GM23338 (cell line): ENCODE measurements at regions not wholly inside any gene's neighbourhood (a gene's known extent, or its start where the extent isn't known, plus 50 kb on each side); places are given as distances from the start of the nearest gene placed in this dataset.

Source experiments
- ATAC-seq: fragments of 200-7000 bp; cut with Tn5 transposase; 3 replicates; pipeline ENCODE4 v1.9.1; 2020
- DNase-seq: peaks from one replicate; pipeline ENCODE4 v3.0.0-alpha.2; 2015; ENCODE audit warnings: low spot score
- H2AFZ ChIP-seq: fragments of 200-600 bp; sonication (generic); 2 replicates; pipeline ENCODE4 v1.8.0; 2016; ENCODE audit warnings: antibody characterized with exemption, mild to moderate bottlenecking, moderate library complexity
- H3F3A ChIP-seq: fragments of 200-600 bp; sonication (generic); replicated peaks from 2 replicates; pipeline ENCODE4 v1.8.0; 2017; ENCODE audit warnings: antibody characterized with exemption, mixed run types, low read depth
- H3K27ac ChIP-seq: fragments of 200-600 bp; sonication (generic); 2 replicates; pipeline ENCODE4 v1.6.1; 2016; ENCODE audit warnings: low read depth
- H3K27me3 ChIP-seq: fragments of 200-600 bp; sonication (generic); 2 replicates; pipeline ENCODE4 v1.8.0; 2016; ENCODE audit warnings: mild to moderate bottlenecking, mixed run types, moderate library complexity; ENCODE audit not compliant: insufficient read depth
- H3K36me3 ChIP-seq: fragments of 200-600 bp; sonication (generic); 2 replicates; pipeline ENCODE4 v1.8.0; 2016; ENCODE audit warnings: mild to moderate bottlenecking; ENCODE audit not compliant: insufficient read depth
- H3K4me1 ChIP-seq: fragments of 200-600 bp; sonication (generic); 2 replicates; pipeline ENCODE4 v1.8.0; 2016; ENCODE audit warnings: mild to moderate bottlenecking, moderate library complexity; ENCODE audit not compliant: insufficient read depth
- H3K4me2 ChIP-seq: fragments of 200-600 bp; sonication (generic); 2 replicates; pipeline ENCODE4 v1.7.1; 2017; ENCODE audit warnings: mixed run types
- H3K4me3 ChIP-seq: fragments of 200-600 bp; sonication (generic); 2 replicates; pipeline ENCODE4 v1.6.1; 2016; ENCODE audit warnings: mixed run types
- H3K79me2 ChIP-seq: fragments of 200-600 bp; sonication (generic); replicated peaks from 2 replicates; pipeline ENCODE4 v1.8.0; 2017; ENCODE audit warnings: mild to moderate bottlenecking; ENCODE audit not compliant: insufficient read depth
- H3K9me2 ChIP-seq: fragments of 200-600 bp; sonication (generic); 2 replicates; pipeline ENCODE4 v1.8.0; 2017; ENCODE audit not compliant: insufficient read depth
- H4K20me1 ChIP-seq: fragments of 200-600 bp; sonication (generic); replicated peaks from 2 replicates; pipeline ENCODE4 v1.8.0; 2017; ENCODE audit warnings: mild to moderate bottlenecking; ENCODE audit not compliant: insufficient read depth
- H3K27ac Mint-ChIP-seq: 2 replicates; pipeline ENCODE4 v1.8.0; 2020; ENCODE audit warnings: inconsistent platforms, mild to moderate bottlenecking, moderate library complexity, mixed read lengths
- H3K27me3 Mint-ChIP-seq: 3 replicates; pipeline ENCODE4 v1.8.0; 2022; ENCODE audit warnings: low read depth, mild to moderate bottlenecking, moderate library complexity, mixed read lengths, inconsistent platforms; ENCODE audit not compliant: insufficient read depth, poor library complexity
- H3K36me3 Mint-ChIP-seq: 3 replicates; pipeline ENCODE4 v1.8.0; 2021; ENCODE audit warnings: low read depth, mild to moderate bottlenecking, inconsistent platforms, moderate library complexity, mixed read lengths
- H3K4me1 Mint-ChIP-seq: 3 replicates; pipeline ENCODE4 v1.8.0; 2020; ENCODE audit warnings: mild to moderate bottlenecking, inconsistent platforms, mixed read lengths
- H3K4me3 Mint-ChIP-seq: 3 replicates; pipeline ENCODE4 v1.8.0; 2021; ENCODE audit warnings: moderate library complexity, mild to moderate bottlenecking, inconsistent platforms, mixed read lengths
- H3K9me3 Mint-ChIP-seq: 3 replicates; pipeline ENCODE4 v1.8.0; 2020; ENCODE audit warnings: moderate library complexity, mild to moderate bottlenecking, inconsistent platforms, mixed read lengths
- CREB1 ChIP-seq: fragments of 250-450 bp; sonication (Bioruptor Pico); IDR thresholded peaks from 2 replicates; pipeline ENCODE4 v1.5.0; 2020; ENCODE audit warnings: low read depth, mild to moderate bottlenecking, moderate library complexity
- EZH2 ChIP-seq: fragments of 200-600 bp; sonication (generic); IDR thresholded peaks from one replicate; pipeline ENCODE4 v1.8.0; 2017; ENCODE audit warnings: antibody characterized with exemption, mild to moderate bottlenecking, low read depth; ENCODE audit not compliant: unreplicated experiment
- EZH2phosphoT487 ChIP-seq: fragments of 200-600 bp; sonication (generic); IDR thresholded peaks from one replicate; pipeline ENCODE4 v1.8.1; 2018; ENCODE audit warnings: antibody characterized with exemption; ENCODE audit not compliant: unreplicated experiment
- JUNB ChIP-seq: IDR thresholded peaks from one replicate; pipeline ENCODE4 v1.6.1; 2016; ENCODE audit warnings: antibody characterized with exemption; ENCODE audit not compliant: unreplicated experiment
- NANOG ChIP-seq: IDR thresholded peaks from 2 replicates; pipeline ENCODE4 v1.6.1; 2016; ENCODE audit warnings: antibody characterized with exemption, borderline replicate concordance
- POLR2AphosphoS5 ChIP-seq: IDR thresholded peaks from 2 replicates; pipeline ENCODE4 v1.6.1; 2016; ENCODE audit warnings: antibody characterized with exemption, low read depth
- STAT1 ChIP-seq: IDR thresholded peaks from one replicate; pipeline ENCODE4 v1.6.1; 2016; ENCODE audit warnings: antibody characterized with exemption; ENCODE audit not compliant: unreplicated experiment
- ZNF114 ChIP-seq: fragments of 250-450 bp; sonication (Bioruptor Pico); IDR thresholded peaks from 2 replicates; pipeline ENCODE4 v1.5.0; 2020; ENCODE audit warnings: mild to moderate bottlenecking, moderate library complexity
- ZNF331 ChIP-seq: fragments of 250-450 bp; sonication (Bioruptor Pico); IDR thresholded peaks from 2 replicates; pipeline ENCODE4 v1.5.0; 2020; ENCODE audit warnings: low read depth, mild to moderate bottlenecking, moderate library complexity
- TF ChIP-seq, protein P1 (sequence below), 2 experiments: fragments of 200-600 bp in 1 of 2; sonication (generic) in 1 of 2; conservative IDR thresholded peaks; 2 replicates each; pipeline versions ENCODE4 v1.5.1 to v1.6.1; 2016 to 2017; ENCODE audit warnings: antibody characterized with exemption in 2 of 2, low read depth in 2 of 2, mild to moderate bottlenecking in 2 of 2, moderate library complexity in 1 of 2
- TF ChIP-seq, protein P2 (sequence below): IDR thresholded peaks from 2 replicates; pipeline ENCODE4 v1.6.1; 2016; ENCODE audit warnings: antibody characterized with exemption
- TF ChIP-seq, protein P3 (sequence below): IDR thresholded peaks from one replicate; pipeline ENCODE4 v1.6.1; 2018; ENCODE audit warnings: antibody characterized with exemption; ENCODE audit not compliant: unreplicated experiment

GRCh38 chr10:131427281-131427680 is 115.8 kb upstream of the TCERG1L start (continued):
- TF ChIP-seq POLR2AphosphoS5 (no peak), STAT1 (no peak), ZNF114 (CRISPR knock-in tag) (no peak), CREB1 (CRISPR knock-in tag) (no peak), EZH2 (no peak), JUNB (no peak)
- TF ChIP-seq, protein P1, sequence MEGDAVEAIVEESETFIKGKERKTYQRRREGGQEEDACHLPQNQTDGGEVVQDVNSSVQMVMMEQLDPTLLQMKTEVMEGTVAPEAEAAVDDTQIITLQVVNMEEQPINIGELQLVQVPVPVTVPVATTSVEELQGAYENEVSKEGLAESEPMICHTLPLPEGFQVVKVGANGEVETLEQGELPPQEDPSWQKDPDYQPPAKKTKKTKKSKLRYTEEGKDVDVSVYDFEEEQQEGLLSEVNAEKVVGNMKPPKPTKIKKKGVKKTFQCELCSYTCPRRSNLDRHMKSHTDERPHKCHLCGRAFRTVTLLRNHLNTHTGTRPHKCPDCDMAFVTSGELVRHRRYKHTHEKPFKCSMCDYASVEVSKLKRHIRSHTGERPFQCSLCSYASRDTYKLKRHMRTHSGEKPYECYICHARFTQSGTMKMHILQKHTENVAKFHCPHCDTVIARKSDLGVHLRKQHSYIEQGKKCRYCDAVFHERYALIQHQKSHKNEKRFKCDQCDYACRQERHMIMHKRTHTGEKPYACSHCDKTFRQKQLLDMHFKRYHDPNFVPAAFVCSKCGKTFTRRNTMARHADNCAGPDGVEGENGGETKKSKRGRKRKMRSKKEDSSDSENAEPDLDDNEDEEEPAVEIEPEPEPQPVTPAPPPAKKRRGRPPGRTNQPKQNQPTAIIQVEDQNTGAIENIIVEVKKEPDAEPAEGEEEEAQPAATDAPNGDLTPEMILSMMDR (conservative IDR thresholded peaks at IDR 0.05; ENCODE audit: low read depth in 2 of 2): no peak

DNA sequence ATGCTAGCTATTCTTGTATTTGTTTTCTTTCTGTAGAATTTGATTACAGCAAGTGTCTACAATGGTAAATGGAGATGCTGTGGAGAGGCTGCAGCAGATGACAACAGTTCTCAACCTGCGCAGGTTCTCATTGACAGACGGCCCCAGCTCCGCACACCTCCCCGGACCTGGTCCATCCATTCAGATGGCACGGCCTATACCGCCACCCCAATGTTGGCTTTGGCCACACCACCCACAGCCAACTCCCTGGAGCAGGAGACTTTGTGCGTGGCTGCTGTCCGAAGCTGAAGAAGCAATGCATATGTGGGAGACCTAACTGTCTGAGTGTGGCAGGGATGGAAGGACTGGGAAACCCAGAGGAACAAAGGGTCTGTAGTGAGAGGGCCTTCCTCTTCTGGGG is 116.4 kb upstream of the TCERG1L start:
- Histone ChIP-seq H3K79me2 (no peaks in the 10 kb centered on the region), H3F3A (no peaks in the 10 kb centered on the region), H2AFZ (no peak overlapping the region), H4K20me1 (no peaks in the 10 kb centered on the region), H3K27me3 (no peaks in the 10 kb centered on the region), H3K9me2 (no peaks in the 10 kb centered on the region), H3K36me3 (no peaks in the 10 kb centered on the region), H3K4me2 (no peak overlapping the region), H3K4me1 (no peaks in the 10 kb centered on the region), H3K27ac (no peak overlapping the region), H3K4me3 (no peak overlapping the region)
- peaks cover 6% of the 10 kb centered on the region for H3K27me3 Mint-ChIP-seq
- ATAC-seq (no peak), DNase-seq (no peak)
- peaks cover 38% of the 10 kb centered on the region for H3K36me3 Mint-ChIP-seq
- H3K9me3 Mint-ChIP-seq: peaks cover 97% of the 10 kb centered on the region
- no peak overlapping the region for H3K4me3 Mint-ChIP-seq
- no peaks in the 10 kb centered on the region for H3K4me1 Mint-ChIP-seq
- no peak overlapping the region for H3K27ac Mint-ChIP-seq
- TF ChIP-seq EZH2phosphoT487: no peak
- no peak for TF ChIP-seq POLR2AphosphoS5
- TF ChIP-seq NANOG: no peak
- no peak for TF ChIP-seq CREB1 (CRISPR knock-in tag)
- TF ChIP-seq EZH2: no peak
- TF ChIP-seq ZNF331 (CRISPR knock-in tag): no peak
- TF ChIP-seq ZNF114 (CRISPR knock-in tag): no peak
- TF ChIP-seq, protein P2, sequence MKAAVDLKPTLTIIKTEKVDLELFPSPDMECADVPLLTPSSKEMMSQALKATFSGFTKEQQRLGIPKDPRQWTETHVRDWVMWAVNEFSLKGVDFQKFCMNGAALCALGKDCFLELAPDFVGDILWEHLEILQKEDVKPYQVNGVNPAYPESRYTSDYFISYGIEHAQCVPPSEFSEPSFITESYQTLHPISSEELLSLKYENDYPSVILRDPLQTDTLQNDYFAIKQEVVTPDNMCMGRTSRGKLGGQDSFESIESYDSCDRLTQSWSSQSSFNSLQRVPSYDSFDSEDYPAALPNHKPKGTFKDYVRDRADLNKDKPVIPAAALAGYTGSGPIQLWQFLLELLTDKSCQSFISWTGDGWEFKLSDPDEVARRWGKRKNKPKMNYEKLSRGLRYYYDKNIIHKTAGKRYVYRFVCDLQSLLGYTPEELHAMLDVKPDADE: no peak
- TF ChIP-seq JUNB: no peak
- TF ChIP-seq STAT1: no peak
- TF ChIP-seq, protein P3, sequence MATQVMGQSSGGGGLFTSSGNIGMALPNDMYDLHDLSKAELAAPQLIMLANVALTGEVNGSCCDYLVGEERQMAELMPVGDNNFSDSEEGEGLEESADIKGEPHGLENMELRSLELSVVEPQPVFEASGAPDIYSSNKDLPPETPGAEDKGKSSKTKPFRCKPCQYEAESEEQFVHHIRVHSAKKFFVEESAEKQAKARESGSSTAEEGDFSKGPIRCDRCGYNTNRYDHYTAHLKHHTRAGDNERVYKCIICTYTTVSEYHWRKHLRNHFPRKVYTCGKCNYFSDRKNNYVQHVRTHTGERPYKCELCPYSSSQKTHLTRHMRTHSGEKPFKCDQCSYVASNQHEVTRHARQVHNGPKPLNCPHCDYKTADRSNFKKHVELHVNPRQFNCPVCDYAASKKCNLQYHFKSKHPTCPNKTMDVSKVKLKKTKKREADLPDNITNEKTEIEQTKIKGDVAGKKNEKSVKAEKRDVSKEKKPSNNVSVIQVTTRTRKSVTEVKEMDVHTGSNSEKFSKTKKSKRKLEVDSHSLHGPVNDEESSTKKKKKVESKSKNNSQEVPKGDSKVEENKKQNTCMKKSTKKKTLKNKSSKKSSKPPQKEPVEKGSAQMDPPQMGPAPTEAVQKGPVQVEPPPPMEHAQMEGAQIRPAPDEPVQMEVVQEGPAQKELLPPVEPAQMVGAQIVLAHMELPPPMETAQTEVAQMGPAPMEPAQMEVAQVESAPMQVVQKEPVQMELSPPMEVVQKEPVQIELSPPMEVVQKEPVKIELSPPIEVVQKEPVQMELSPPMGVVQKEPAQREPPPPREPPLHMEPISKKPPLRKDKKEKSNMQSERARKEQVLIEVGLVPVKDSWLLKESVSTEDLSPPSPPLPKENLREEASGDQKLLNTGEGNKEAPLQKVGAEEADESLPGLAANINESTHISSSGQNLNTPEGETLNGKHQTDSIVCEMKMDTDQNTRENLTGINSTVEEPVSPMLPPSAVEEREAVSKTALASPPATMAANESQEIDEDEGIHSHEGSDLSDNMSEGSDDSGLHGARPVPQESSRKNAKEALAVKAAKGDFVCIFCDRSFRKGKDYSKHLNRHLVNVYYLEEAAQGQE: no peak
- TF ChIP-seq, protein P1 (conservative IDR thresholded peaks at IDR 0.05; ENCODE audit: low read depth in 2 of 2): no peak
